OCI-LY3 (cell line): ENCODE measurements at regions not wholly inside any gene's neighbourhood (a gene's known extent, or its start where the extent isn't known, plus 50 kb on each side); places are given as distances from the start of the nearest gene placed in this dataset.

Source experiments
- EZH2phosphoT487 ChIP-seq: fragments of 200-600 bp; shearing (Covaris generic); IDR thresholded peaks from 2 replicates; pipeline ENCODE4 v1.6.1; 2018; ENCODE audit warnings: antibody characterized with exemption, mixed run types, low read depth
- TF ChIP-seq, protein P1 (sequence below): fragments of 200-600, 300-600 bp; sonication (generic); IDR thresholded peaks from 2 replicates; pipeline ENCODE4 v1.5.1; 2014; ENCODE audit warnings: antibody characterized with exemption, low read length, low read depth

DNA sequence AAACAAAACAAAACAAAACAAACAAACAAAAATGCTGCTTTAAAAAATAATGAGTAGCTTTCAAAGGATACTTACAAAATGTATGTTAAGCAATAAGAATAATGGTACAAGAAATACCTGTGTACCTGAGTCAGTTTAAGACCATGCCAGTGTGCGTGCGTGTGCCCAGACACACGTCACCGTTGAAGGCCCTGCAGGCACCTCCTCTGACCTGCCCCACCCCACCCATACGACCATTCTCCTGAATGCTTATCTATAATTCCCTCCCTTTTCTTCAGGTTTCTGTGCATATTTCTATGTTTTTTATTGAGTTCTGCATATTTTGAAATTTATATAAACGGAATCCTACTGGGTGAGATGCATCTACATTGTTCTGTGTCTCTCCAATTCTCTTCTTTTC is 374.2 kb upstream of the KLF6 start:
- TF ChIP-seq, protein P1, sequence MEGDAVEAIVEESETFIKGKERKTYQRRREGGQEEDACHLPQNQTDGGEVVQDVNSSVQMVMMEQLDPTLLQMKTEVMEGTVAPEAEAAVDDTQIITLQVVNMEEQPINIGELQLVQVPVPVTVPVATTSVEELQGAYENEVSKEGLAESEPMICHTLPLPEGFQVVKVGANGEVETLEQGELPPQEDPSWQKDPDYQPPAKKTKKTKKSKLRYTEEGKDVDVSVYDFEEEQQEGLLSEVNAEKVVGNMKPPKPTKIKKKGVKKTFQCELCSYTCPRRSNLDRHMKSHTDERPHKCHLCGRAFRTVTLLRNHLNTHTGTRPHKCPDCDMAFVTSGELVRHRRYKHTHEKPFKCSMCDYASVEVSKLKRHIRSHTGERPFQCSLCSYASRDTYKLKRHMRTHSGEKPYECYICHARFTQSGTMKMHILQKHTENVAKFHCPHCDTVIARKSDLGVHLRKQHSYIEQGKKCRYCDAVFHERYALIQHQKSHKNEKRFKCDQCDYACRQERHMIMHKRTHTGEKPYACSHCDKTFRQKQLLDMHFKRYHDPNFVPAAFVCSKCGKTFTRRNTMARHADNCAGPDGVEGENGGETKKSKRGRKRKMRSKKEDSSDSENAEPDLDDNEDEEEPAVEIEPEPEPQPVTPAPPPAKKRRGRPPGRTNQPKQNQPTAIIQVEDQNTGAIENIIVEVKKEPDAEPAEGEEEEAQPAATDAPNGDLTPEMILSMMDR = no peak
- no peak for TF ChIP-seq EZH2phosphoT487
